ENCODE measurements at regions not wholly inside any gene's neighbourhood (a gene's known extent, or its start where the extent isn't known, plus 50 kb on each side); places are given as distances from the start of the nearest gene placed in this dataset.

GRCh38 chr17:70295329-70295728 is 126.0 kb downstream of the KCNJ2 start:
- no peak overlapping the region for H3K4me3 ChIP-seq (ENCODE audit: low read depth, low read length)
- TF ChIP-seq CTCF (conservative IDR thresholded peaks at IDR 0.05; ENCODE audit: low read depth, low read length): no peak
- peak; percentile 48 for DNase-seq (ENCODE audit: low read depth)

GRCh38 chr17:70295731-70296130 is 126.4 kb downstream of the KCNJ2 start:
- no peak overlapping the region for H3K4me3 ChIP-seq (ENCODE audit: low read depth, low read length)
- DNase-seq (ENCODE audit: low read depth): no peak
- TF ChIP-seq CTCF (conservative IDR thresholded peaks at IDR 0.05; ENCODE audit: low read depth, low read length): no peak

- TF ChIP-seq CTCF (conservative IDR thresholded peaks at IDR 0.05; ENCODE audit: low read depth, low read length): no peak
- no peak for DNase-seq (ENCODE audit: low read depth)
- H3K4me3 ChIP-seq (ENCODE audit: low read depth, low read length): no peak overlapping the region
Measured at GRCh38 chr17:70296456-70296855, 127.1 kb downstream of the KCNJ2 start.

GRCh38 chr17:70297397-70297796 is 128.1 kb downstream of the KCNJ2 start:
- TF ChIP-seq CTCF (conservative IDR thresholded peaks at IDR 0.05; ENCODE audit: low read depth, low read length): no peak
- no peak for DNase-seq (ENCODE audit: low read depth)
- H3K4me3 ChIP-seq (ENCODE audit: low read depth, low read length): no peak overlapping the region

GRCh38 chr17:70298929-70299531 is 129.7 kb downstream of the KCNJ2 start:
- TF ChIP-seq CTCF (conservative IDR thresholded peaks at IDR 0.05; ENCODE audit: low read depth, low read length): no peak
- DNase-seq (ENCODE audit: low read depth): no peak
- H3K4me3 ChIP-seq (ENCODE audit: low read depth, low read length): no peak overlapping the region

- no peak overlapping the region for H3K4me3 ChIP-seq (ENCODE audit: low read depth, low read length)
- DNase-seq (ENCODE audit: low read depth): peak; percentile 51
- no peak for TF ChIP-seq CTCF (conservative IDR thresholded peaks at IDR 0.05; ENCODE audit: low read depth, low read length)
Measured at GRCh38 chr17:70307430-70308225, 138.3 kb downstream of the KCNJ2 start.

- no peak overlapping the region for H3K4me3 ChIP-seq (ENCODE audit: low read depth, low read length)
- no peak for DNase-seq (ENCODE audit: low read depth)
- TF ChIP-seq CTCF (conservative IDR thresholded peaks at IDR 0.05; ENCODE audit: low read depth, low read length): no peak
Measured at GRCh38 chr17:70308618-70309017, 139.3 kb downstream of the KCNJ2 start.
